GM18873 (cell line): ENCODE measurements at regions not wholly inside any gene's neighbourhood (a gene's known extent, or its start where the extent isn't known, plus 50 kb on each side); places are given as distances from the start of the nearest gene placed in this dataset.

ENCODE experiments used
- ATAC-seq: cut with Tn5 transposase; IDR thresholded peaks from one replicate; pipeline ENCODE4 v1.9.1; 2021; ENCODE audit warnings: mild to moderate bottlenecking, moderate library complexity, moderate number of reproducible peaks; ENCODE audit not compliant: unreplicated experiment, low FRiP score

DNA sequence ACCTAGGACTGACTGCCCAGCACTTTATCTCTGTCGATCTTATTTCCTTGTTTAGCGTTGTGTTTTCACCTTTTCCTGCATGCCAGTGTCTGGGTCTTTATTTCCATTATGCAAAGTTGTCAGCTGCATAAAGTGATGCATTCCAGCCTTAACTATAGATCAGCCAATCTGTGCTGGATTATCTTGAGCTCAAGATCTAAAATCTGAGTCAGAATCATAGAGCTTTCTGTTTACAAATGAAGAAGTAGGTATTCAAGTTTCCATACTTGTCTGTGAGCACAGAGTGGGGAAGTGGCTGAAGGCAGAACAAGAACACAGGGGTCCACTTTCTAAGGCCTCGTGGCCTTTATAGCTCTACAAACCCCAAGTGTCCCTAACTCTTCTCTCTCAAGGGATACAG lies 82.4 kb upstream of the PLCL2 start:
- no peak for ATAC-seq

DNA sequence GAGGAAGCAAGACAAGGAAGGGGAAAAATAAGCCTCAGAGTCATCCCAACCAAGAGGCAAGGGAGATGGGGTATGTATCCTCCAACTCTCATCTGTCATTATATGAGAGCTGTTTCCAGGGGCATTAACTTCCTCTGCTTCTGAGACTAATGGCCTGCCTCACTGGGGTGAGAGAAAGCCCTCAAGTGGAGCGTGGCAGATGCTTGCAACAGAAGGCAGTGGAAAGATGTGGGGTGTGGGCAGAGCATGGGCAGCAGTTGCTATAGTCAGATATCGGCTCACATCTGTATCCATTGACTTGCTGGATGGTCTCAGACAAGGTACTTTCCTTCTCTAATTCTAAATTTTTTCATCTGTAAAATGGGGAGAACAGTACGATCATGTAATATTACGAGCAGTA lies 81.7 kb upstream of the PLCL2 start:
- ATAC-seq, result no peak

DNA sequence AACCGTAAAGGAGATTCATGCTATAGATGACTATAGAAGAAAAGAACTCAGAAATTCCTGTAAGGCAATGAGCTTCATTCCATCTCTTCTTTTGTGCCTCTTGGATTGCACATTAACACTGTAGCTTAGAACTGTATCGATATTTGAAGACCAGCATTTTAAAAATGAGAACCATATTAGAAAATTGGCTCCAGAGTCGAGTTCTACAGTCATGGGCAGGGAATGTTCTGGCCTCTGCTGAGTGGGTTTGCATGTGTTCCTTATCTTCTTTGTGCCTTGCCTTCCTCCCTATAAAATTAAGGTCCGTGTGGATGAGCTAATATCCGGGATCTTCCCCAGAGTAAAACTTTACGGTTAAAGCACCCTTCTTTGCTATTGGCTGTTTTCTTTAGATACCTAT lies 77.4 kb upstream of the PLCL2 start:
- no peak for ATAC-seq

DNA sequence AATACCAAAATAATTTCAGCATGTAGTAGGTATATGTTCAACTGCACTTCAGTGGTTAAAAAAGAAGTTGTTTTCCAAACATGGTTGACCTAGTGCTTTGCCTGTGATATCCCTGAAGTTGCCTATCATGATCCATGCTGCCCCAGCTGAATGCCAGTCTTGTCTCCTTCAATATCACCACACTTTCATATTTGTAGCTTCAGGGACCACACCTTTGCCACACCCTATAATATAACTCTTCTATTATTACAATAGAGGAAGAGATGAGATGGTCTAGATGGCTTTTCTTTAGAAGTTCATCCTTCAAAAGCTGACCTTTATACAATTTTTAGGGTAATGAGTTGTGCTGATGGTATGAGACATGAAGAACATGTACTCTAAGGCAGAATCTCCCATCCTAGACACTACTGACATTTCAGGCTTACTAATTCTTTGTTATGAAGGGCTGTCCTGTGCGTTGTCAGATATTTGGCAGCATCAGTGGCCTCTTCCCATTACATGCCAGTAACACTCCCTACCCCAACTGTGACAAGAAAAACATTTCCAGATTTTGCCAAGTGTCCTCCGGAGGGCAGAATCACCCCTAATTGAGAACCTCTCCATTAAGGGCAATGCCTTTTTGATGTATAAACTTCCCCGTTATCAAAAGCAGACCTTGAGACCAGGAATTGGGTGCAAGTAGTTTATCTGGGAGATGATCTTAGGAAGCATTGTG lies 76.2 kb upstream of the PLCL2 start:
- ATAC-seq, result no peak

DNA sequence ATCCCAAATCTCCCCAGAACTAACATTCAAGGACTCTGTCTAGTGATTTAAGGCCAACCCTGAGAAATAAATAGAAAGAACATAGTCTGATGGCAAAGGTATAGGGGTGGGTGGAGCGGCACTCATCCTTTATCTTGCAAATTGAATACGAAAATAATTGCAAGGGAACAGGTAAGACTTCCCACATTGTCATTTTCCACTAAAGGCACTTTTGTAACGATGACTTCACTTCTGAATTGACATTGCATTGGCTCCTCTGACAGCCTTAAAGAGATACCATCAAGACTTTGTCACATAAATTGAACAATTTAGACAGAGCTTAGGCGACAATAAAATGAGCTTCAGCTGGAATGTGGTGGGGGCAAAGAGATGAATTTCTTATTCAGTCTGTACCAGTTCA lies 75.3 kb upstream of the PLCL2 start:
- no peak for ATAC-seq

DNA sequence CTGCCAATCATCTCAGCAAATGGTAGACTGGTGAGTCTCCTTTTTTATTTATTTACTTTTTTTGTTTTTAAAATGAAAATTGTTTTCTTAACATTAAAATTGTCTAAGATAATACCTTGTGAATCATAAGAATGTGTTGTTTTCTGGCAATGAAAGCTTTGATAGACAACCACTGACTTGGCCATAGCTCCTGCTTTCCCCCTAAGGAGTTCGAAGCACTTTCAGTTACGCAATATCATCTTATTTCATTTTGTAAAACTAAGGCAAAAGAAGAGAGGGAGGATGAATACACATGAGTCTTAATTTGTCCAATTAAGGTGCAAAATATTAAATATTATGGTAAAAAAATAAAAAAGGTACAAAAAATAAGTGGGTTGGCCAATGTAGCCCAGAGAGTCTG lies 74.8 kb upstream of the PLCL2 start:
- ATAC-seq, result no peak

DNA sequence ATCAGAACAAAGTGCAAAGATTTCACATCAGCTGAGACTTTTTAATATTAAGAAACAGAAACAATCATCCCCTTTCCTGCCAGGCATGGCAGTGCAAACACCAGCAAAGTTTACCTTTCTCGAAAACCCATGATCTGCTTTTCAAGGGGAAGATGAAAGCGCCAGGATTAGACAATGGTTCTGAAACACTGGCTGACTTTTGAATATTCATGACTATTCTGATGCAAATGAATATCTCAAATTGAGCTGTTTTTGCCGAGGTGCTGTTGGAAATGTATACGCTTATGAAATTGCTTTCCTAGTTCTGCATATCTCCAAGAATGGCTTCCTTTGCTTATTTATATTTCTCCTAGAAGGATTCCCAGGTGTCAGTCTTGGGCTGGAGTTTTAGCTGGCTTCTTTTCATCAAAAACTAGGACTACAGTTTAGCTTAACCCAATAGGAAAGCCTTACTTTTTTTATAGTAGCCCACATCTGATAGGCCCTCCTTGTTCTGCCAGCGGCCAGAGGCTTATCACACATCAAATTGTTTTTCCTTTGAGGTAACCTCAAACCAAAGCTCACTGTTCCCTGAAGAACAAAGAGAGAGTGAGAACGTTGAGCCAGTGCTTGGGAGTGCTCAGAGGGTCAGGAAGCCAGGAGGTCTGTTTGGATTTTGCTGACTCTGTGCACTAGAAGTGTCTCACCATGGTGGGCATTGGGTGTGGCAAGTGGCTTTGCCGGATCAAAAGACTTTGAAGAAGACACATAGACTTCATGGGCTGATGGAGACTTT lies 74.0 kb upstream of the PLCL2 start:
- ATAC-seq, result no peak

DNA sequence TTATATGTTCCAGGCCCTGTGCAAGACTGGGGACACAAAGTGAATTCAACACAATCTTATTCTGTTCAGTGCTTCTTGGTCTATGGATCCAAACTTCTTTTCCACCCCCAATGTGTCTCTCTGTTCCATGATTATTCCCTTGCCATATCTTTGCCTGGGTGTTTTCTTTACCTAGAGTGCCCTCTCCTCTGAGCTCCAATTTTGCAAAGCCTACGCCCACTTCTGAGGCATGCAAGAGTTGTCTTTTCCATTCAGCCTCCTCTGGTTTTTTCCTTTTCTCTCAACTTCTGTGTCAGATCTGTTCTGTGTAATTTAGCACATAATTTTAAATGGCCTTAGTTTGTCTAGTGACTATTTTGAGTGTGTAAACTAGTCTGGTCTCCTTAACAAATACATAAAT lies 72.8 kb upstream of the PLCL2 start:
- no peak for ATAC-seq

DNA sequence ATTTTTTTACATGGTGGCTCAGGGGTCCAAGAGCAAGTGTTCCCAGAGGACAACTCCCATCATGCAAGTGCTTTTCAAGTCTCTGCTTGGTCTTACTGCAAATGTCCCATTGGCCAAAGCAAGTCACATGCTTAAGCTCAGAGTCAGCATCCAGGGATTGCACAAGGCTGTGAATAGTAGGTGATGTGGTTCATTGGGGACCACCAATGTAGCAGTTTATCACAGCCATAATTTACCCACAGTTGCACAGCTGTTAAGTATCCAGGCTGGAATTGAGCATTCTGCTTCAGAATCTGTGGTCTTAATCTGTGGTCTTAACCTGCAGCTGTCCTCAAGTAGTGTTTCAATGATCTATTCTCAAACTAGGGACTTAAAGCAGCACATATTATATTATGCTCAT lies 71.4 kb upstream of the PLCL2 start:
- ATAC-seq, result no peak

DNA sequence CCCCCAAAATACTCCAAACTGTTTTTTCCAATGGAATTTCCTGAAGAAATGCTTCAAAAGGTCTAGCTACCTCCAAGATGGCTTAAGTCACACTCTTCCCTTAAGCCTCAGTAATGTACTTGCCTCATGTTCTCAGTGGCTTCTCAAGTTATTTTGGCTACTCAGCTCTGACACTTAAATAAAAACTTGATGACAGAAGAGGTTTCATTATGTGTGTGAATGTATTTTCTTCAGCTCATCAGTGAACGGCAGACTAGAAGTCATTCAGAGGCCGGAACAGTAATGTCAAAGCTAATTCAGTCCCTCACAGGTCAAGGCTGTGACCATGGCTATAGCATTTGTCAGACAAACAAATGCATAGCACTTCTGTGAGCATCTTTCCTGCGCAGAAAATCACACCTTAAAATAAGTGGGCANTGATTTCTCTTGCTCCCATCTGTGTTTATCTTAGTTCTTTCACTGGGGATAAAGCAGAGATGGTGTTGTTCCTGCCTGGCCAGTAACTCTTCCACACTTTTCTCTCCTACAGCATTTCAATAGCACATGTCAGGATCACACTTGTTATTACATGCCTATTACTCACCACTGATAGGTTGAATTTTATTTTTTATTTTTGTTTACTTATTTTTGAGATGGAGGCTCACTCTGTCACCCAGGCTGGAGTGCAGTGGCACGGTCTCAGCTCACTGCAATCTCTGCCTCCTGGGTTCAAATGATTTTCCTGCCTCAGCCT lies 68.5 kb upstream of the PLCL2 start:
- peak; percentile 69 for ATAC-seq

DNA sequence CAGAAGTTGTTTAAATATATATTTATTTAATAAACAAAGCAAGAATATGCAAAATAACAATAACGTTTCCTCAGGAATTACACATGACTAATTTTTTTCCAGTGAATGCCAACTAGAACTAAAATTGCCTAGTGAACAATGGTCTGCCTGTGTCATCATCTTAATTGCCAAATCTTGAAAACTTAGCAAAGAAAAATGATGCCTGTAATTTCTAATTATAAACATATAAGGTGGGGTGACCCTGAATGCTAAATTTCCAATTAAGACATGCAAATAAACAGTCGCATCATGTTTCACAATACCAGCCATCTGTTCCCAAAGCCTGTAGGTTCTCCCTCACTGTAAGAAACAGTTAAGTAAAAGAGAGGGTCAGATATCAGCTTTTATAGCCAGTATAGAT lies 67.6 kb upstream of the PLCL2 start:
- ATAC-seq, result no peak

DNA sequence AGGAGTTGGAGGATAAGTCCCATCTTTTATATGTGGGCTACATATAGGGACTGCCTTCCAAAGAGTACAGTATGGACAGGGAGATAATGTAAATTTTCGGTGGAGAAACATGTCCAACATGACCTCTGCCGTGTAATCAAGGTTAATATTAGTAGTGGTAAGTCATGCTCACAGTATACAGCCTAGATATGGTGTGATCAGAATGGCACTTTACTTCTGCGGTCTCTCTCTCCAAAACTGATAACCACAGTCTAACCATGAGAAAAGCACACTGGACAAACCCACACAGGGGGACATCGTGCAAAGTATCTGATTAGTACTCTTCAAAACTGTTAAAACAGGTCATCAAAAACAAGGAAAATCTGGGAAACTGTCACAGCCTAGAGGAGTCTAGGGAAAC lies 66.6 kb upstream of the PLCL2 start:
- no peak for ATAC-seq

DNA sequence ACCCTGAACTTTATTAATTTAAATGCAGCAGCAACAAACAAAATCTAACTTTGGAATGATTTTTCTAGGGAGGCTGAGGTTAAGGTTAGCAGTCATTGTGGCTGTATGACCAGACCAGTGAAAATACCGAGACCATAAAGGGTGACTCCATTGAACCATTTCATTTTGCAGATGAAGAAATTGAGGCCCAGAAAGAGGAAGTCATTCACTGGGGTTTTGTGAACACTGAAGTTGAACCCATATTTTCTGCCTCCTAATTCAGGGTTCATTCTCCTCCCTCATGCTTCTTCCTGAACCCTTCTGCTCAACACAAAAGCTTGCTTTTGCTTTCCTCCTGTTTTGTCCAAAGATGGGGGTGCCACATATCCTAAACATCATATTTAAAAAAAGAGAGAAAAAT lies 65.8 kb upstream of the PLCL2 start:
- no peak for ATAC-seq

DNA sequence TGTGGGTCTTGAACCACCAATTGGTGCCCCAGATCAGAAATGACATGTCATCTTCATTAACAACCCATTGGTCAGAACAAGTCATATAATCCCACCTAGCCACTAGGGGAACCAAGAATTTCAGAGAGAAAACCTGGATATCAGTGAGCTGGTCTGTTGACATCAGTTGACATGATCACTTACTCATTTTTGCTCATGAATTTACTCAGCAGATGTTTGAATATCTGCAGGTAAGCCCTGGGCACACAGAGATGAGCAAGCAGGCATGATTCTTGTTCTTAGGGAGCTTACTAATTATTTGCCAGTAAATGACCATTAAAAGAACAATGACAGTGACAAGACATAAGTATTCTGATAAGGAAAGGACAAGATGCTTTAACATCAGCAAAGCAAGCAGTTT lies 64.3 kb upstream of the PLCL2 start:
- no peak for ATAC-seq

DNA sequence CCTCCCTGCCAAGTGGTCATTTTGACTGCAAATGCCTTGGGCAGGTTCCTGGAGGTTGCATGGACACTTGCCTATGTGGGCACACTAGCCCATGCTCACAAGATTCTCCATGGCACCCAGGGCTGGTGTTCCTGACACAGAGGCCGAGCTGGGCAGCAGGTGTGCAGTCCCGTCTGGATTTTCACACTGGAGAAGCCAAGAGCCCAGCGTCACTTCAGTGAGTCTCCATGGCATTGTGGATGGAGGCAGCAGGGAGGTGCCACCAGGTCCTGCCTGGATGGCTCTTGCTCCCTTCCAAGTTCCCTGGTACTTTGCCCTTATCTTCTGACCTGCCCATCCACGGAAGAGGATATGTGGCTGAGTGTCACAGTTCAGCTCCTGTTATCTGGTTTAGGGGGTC lies 63.7 kb upstream of the PLCL2 start:
- ATAC-seq, result no peak

DNA sequence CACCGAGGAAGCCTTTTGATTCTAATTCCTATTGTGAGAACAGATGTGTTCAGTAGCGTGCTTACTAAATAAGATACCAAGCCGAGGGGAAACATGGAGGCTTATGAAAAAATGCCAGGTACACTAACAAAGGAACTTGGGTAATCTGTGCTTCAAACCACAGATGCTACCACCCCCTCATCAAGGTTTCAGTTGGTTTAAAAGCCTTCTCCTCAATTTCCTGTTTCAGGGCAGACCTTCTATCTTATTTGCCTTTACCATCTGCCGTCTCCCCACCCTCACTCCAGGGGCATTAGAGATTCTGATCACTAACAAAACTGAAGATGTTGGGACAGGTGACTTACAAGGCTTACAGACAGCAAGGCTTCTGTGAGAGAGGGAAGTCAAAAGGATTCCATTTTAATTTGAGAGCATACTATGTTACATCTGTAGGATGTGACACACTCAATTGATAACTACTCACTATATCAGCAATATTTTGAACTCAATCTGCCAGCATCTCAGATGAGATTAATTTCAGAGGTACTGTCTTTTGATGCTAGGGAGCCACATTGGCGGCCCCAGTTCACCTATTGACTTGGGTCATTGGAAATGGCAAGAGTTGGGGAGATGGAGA lies 60.6 kb upstream of the PLCL2 start:
- ATAC-seq, result peak; percentile 71

DNA sequence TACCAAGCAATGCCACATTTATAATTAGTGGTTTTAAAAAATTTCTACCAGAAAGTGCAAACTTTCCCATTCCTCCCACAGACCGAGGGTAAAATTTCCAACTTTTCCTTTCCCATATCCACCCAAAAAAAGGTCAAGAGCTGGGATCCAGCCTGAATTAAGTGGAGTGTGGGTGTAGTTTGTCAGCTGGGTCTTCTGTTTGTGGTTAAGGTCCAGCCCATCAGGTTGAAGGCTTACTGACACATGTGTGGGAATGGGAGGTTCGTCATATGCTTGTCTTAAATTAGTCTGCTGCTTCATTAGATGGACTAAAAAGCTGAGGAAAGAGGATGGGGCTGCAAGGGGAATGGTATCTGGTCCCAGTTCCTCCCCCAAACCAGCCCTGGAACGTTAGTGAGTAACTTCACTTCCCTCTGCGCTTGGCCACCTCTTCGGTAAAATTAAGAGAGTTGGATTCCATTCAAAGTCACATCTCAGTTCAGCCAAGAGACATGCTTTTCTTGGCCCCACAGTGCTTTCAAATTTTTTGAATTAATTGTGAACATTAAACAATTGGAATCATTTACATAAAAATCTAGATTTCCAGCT lies 59.0 kb upstream of the PLCL2 start:
- ATAC-seq, result no peak

DNA sequence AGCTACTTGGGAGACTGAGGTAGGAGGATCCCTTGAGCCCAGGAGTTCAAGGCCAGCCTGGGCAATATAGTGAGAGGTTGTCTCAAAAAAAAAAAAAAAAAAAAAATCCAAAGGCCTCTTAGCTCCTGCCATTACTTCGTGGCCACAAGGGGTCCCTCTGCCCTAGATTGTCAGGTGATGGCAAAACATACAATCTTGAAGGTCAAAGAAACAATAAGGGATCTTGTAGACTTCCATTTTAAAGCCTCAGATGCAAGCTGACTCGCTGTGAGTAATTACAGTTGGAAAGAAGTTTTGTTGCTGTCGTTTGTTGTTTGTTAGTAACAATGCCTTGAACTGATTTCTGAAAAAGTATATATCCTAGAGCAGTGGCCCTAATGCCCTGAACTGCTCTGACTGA lies 55.9 kb upstream of the PLCL2 start:
- ATAC-seq, result no peak

DNA sequence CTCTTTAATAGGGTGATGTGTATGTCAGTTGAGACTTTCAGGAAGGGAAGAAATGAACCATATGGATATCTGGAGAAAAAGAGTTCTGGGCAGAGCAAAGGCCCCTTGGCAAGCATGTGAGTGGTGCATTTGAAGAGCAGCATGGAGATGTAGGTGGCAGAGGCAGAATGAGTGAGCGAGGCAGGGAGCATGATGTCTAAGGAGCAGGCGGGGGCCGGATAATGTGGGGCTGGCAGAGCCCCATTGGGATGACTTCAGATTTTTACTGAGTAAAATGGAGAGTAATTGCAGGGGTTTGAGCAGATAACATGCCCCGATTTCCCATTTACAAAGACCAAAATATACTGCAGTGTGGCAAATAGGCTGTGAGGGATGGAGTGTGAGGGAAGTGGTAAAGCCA lies 52.9 kb upstream of the PLCL2 start:
- ATAC-seq, result no peak

DNA sequence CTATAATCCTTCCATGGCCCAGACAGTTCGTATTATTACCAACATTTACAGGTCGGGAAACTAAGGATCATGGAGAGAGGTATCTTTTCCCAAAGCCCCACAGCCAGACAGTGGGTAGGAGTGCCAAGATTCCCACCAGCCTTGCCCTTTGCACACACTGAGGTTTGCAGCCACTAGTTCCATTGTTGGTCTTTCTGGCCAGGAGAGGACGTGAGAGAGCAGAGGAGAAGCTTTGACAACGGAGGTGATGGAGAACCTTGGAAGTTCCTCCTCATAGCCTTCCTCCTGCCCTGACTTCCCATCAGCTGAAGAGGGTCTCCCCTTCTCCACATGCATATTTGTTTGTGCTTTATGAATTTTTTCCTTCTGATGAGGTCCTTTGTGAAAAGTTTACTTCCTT lies 50.5 kb upstream of the PLCL2 start:
- no peak for ATAC-seq

DNA sequence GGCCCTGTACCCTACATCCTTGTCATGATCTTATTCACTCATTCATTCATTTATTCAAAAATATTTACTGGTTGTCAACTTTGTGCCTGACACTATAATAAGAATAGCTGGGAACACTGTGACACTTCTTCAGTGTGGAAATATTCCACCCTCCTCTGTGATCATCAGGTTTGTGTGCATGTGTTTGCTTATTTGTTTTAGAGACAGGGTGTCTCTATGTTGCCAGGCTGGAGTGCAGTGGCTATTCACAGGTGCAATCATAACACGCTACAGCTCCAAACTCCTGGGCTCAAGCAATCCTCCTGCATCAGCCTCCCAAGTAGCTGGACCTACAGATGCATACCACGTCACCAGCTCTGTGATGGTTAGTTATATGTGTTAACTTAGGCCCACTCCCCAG lies 50.0 kb upstream of the PLCL2 start:
- ATAC-seq, result no peak
